Naive B cell (primary cell): ENCODE measurements at regions not wholly inside any gene's neighbourhood (a gene's known extent, or its start where the extent isn't known, plus 50 kb on each side); places are given as distances from the start of the nearest gene placed in this dataset.

ENCODE experiments used
- ATAC-seq, 2 donors: fragments of 150-1000 bp; cut with Tn5 transposase; 2 replicates each; pipeline ENCODE4 v1.10.0; 2021; ENCODE audit warnings: low read depth in 2 of 2, mild to moderate bottlenecking in 2 of 2, moderate library complexity in 2 of 2
- DNase-seq: peaks from one replicate; pipeline ENCODE4 v3.0.0; 2022
- H3K27ac Mint-ChIP-seq, 6 donors: one replicate each; pipeline ENCODE4 v1.8.0; 2020 to 2022; ENCODE audit warnings: mild to moderate bottlenecking in 6 of 6, mixed read lengths in 6 of 6, moderate library complexity in 5 of 6, inconsistent platforms in 2 of 6
- H3K27me3 Mint-ChIP-seq, 3 donors: one replicate each; pipeline ENCODE4 v1.8.0; 2021 to 2022; ENCODE audit warnings: mixed read lengths in 3 of 3, mild to moderate bottlenecking in 1 of 3
- H3K36me3 Mint-ChIP-seq, 2 donors: one replicate each; pipeline ENCODE4 v1.8.0; 2020 to 2022; ENCODE audit warnings: mixed read lengths in 2 of 2, inconsistent platforms in 1 of 2, mild to moderate bottlenecking in 1 of 2
- H3K4me1 Mint-ChIP-seq, 3 donors: one replicate each; pipeline ENCODE4 v1.8.0; 2020 to 2022; ENCODE audit warnings: mixed read lengths in 3 of 3, inconsistent platforms in 1 of 3, mild to moderate bottlenecking in 1 of 3, moderate library complexity in 1 of 3
- H3K4me3 Mint-ChIP-seq, 8 donors: one replicate each; pipeline ENCODE4 v1.8.0; 2020 to 2022; ENCODE audit warnings: mild to moderate bottlenecking in 8 of 8, mixed read lengths in 8 of 8, moderate library complexity in 8 of 8, inconsistent platforms in 2 of 8
- H3K9me3 Mint-ChIP-seq, 7 donors: one replicate each; pipeline ENCODE4 v1.8.0; 2020 to 2022; ENCODE audit warnings: mixed read lengths in 7 of 7, mild to moderate bottlenecking in 5 of 7, inconsistent platforms in 2 of 7, moderate library complexity in 1 of 7

- Mint-ChIP-seq H3K9me3 (peaks cover 0 to 8% (median 2%) of the 10 kb centered on the region in 7 donors), H3K36me3 (no peaks in the 10 kb centered on the region)
- no peak for ATAC-seq
Measured at GRCh38 chr6:98530732-98531131, 303.6 kb upstream of the POU3F2 start.

GRCh38 chr6:98532004-98532403 is 302.4 kb upstream of the POU3F2 start:
- ATAC-seq (no peak), DNase-seq (no peak)
- Mint-ChIP-seq H3K36me3 (no peaks in the 10 kb centered on the region), H3K4me3 (no peak overlapping the region), H3K27me3 (no peaks in the 10 kb centered on the region), H3K4me1 (no peaks in the 10 kb centered on the region), H3K9me3 (peaks cover 0 to 8% (median 2%) of the 10 kb centered on the region in 7 donors), H3K27ac (peak overlapping the region in 1 of 6 donors; percentile 46)

More at GRCh38 chr6:98530732-98531131, 303.6 kb upstream of the POU3F2 start:
- DNase-seq = no peak
- no peak overlapping the region for H3K4me3 Mint-ChIP-seq
- H3K4me1 Mint-ChIP-seq = no peaks in the 10 kb centered on the region
- H3K27me3 Mint-ChIP-seq = no peaks in the 10 kb centered on the region
- no peak overlapping the region for H3K27ac Mint-ChIP-seq

GRCh38 chr6:98539741-98540140 is 294.6 kb upstream of the POU3F2 start:
- DNase-seq (no peak), ATAC-seq (no peak)
- no peak overlapping the region for H3K27ac Mint-ChIP-seq
- no peaks in the 10 kb centered on the region for H3K36me3 Mint-ChIP-seq
- peaks cover 0 to 5% (median 0%) of the 10 kb centered on the region in 3 donors for H3K27me3 Mint-ChIP-seq
- H3K4me3 Mint-ChIP-seq = no peak overlapping the region
- no peaks in the 10 kb centered on the region for H3K4me1 Mint-ChIP-seq
- peaks cover 0 to 4% (median 0%) of the 10 kb centered on the region in 7 donors for H3K9me3 Mint-ChIP-seq

GRCh38 chr6:98546376-98546775 is 288.0 kb upstream of the POU3F2 start:
- DNase-seq (no peak), ATAC-seq (no peak)
- Mint-ChIP-seq H3K27me3 (peaks cover 0 to 5% (median 0%) of the 10 kb centered on the region in 3 donors), H3K4me1 (no peaks in the 10 kb centered on the region), H3K36me3 (no peaks in the 10 kb centered on the region), H3K9me3 (peaks cover 0 to 6% (median 0%) of the 10 kb centered on the region in 7 donors), H3K4me3 (no peak overlapping the region), H3K27ac (no peak overlapping the region)

- no peak for ATAC-seq
- no peak overlapping the region for H3K4me3 Mint-ChIP-seq
- peaks cover 0 to 5% (median 0%) of the 10 kb centered on the region in 3 donors for H3K27me3 Mint-ChIP-seq
- peaks cover 0 to 6% (median 0%) of the 10 kb centered on the region in 7 donors for H3K9me3 Mint-ChIP-seq
- H3K27ac Mint-ChIP-seq = no peak overlapping the region
- no peaks in the 10 kb centered on the region for H3K36me3 Mint-ChIP-seq
- DNase-seq = no peak
- no peaks in the 10 kb centered on the region for H3K4me1 Mint-ChIP-seq
Measured at GRCh38 chr6:98547151-98547550, 287.2 kb upstream of the POU3F2 start.

- no peak for DNase-seq
- Mint-ChIP-seq H3K27ac (no peak overlapping the region), H3K27me3 (peaks cover 0 to 5% (median 0%) of the 10 kb centered on the region in 3 donors), H3K9me3 (peaks cover 0 to 6% (median 0%) of the 10 kb centered on the region in 7 donors), H3K36me3 (no peaks in the 10 kb centered on the region), H3K4me1 (no peaks in the 10 kb centered on the region), H3K4me3 (no peak overlapping the region)
- ATAC-seq = no peak
Measured at GRCh38 chr6:98547634-98548033, 286.7 kb upstream of the POU3F2 start.

- no peak for DNase-seq
- Mint-ChIP-seq H3K4me1 (no peaks in the 10 kb centered on the region), H3K27me3 (peaks cover 0 to 5% (median 0%) of the 10 kb centered on the region in 3 donors), H3K27ac (no peak overlapping the region), H3K9me3 (peaks cover 0 to 6% (median 0%) of the 10 kb centered on the region in 7 donors), H3K4me3 (no peak overlapping the region), H3K36me3 (no peaks in the 10 kb centered on the region)
- ATAC-seq = no peak
Measured at GRCh38 chr6:98548301-98548700, 286.1 kb upstream of the POU3F2 start.

GRCh38 chr6:98560418-98560817 is 274.0 kb upstream of the POU3F2 start:
- H3K4me3 Mint-ChIP-seq = no peak overlapping the region
- no peaks in the 10 kb centered on the region for H3K36me3 Mint-ChIP-seq
- peaks cover 0 to 6% (median 0%) of the 10 kb centered on the region in 7 donors for H3K9me3 Mint-ChIP-seq
- H3K4me1 Mint-ChIP-seq = no peaks in the 10 kb centered on the region
- H3K27ac Mint-ChIP-seq = no peak overlapping the region
- H3K27me3 Mint-ChIP-seq = no peaks in the 10 kb centered on the region
- ATAC-seq (no peak), DNase-seq (no peak)

GRCh38 chr6:98560841-98561240 is 273.5 kb upstream of the POU3F2 start:
- DNase-seq (no peak), ATAC-seq (no peak)
- H3K4me3 Mint-ChIP-seq = no peak overlapping the region
- no peaks in the 10 kb centered on the region for H3K4me1 Mint-ChIP-seq
- H3K36me3 Mint-ChIP-seq = no peaks in the 10 kb centered on the region
- H3K27me3 Mint-ChIP-seq = no peaks in the 10 kb centered on the region
- H3K27ac Mint-ChIP-seq = no peak overlapping the region
- peaks cover 0 to 6% (median 0%) of the 10 kb centered on the region in 7 donors for H3K9me3 Mint-ChIP-seq

GRCh38 chr6:98566126-98566525 is 268.2 kb upstream of the POU3F2 start:
- Mint-ChIP-seq H3K27me3 (no peaks in the 10 kb centered on the region), H3K36me3 (no peaks in the 10 kb centered on the region), H3K4me1 (no peaks in the 10 kb centered on the region), H3K9me3 (peaks cover 0 to 4% (median 0%) of the 10 kb centered on the region in 7 donors), H3K4me3 (no peak overlapping the region), H3K27ac (no peak overlapping the region)
- ATAC-seq (no peak), DNase-seq (no peak)

GRCh38 chr6:98572579-98572978 is 261.8 kb upstream of the POU3F2 start:
- H3K27me3 Mint-ChIP-seq = no peaks in the 10 kb centered on the region
- no peak overlapping the region for H3K27ac Mint-ChIP-seq
- DNase-seq (no peak), ATAC-seq (no peak)
- no peaks in the 10 kb centered on the region for H3K36me3 Mint-ChIP-seq
- no peak overlapping the region for H3K4me3 Mint-ChIP-seq
- H3K9me3 Mint-ChIP-seq = peaks cover 0 to 1% (median 0%) of the 10 kb centered on the region in 7 donors
- no peaks in the 10 kb centered on the region for H3K4me1 Mint-ChIP-seq

GRCh38 chr6:98574984-98575383 is 259.4 kb upstream of the POU3F2 start:
- no peak for DNase-seq
- Mint-ChIP-seq H3K36me3 (no peaks in the 10 kb centered on the region), H3K9me3 (peaks cover 0 to 4% (median 0%) of the 10 kb centered on the region in 7 donors), H3K27ac (no peak overlapping the region), H3K4me3 (no peak overlapping the region), H3K4me1 (no peaks in the 10 kb centered on the region), H3K27me3 (no peaks in the 10 kb centered on the region)
- ATAC-seq = no peak

GRCh38 chr6:98576791-98577190 is 257.6 kb upstream of the POU3F2 start:
- H3K27ac Mint-ChIP-seq = no peak overlapping the region
- H3K4me3 Mint-ChIP-seq = no peak overlapping the region

GRCh38 chr6:98578016-98578415 is 256.4 kb upstream of the POU3F2 start:
- peaks cover 0 to 6% (median 0%) of the 10 kb centered on the region in 3 donors for H3K27me3 Mint-ChIP-seq
- no peak for ATAC-seq
- no peak for DNase-seq
- H3K4me1 Mint-ChIP-seq = no peaks in the 10 kb centered on the region
- no peak overlapping the region for H3K4me3 Mint-ChIP-seq
- H3K9me3 Mint-ChIP-seq = peaks cover 0 to 4% (median 0%) of the 10 kb centered on the region in 7 donors
- H3K27ac Mint-ChIP-seq = no peak overlapping the region
- no peaks in the 10 kb centered on the region for H3K36me3 Mint-ChIP-seq

More at GRCh38 chr6:98576791-98577190, 257.6 kb upstream of the POU3F2 start:
- Mint-ChIP-seq H3K9me3 (peaks cover 0 to 4% (median 0%) of the 10 kb centered on the region in 7 donors), H3K4me1 (no peaks in the 10 kb centered on the region), H3K36me3 (no peaks in the 10 kb centered on the region), H3K27me3 (peaks cover 0 to 6% (median 0%) of the 10 kb centered on the region in 3 donors)
- ATAC-seq (no peak), DNase-seq (no peak)

- peaks cover 0 to 4% (median 0%) of the 10 kb centered on the region in 7 donors for H3K9me3 Mint-ChIP-seq
- DNase-seq = no peak
- ATAC-seq = no peak
- H3K36me3 Mint-ChIP-seq = no peaks in the 10 kb centered on the region
- no peaks in the 10 kb centered on the region for H3K4me1 Mint-ChIP-seq
- no peak overlapping the region for H3K27ac Mint-ChIP-seq
- H3K4me3 Mint-ChIP-seq = no peak overlapping the region
- peaks cover 0 to 6% (median 0%) of the 10 kb centered on the region in 3 donors for H3K27me3 Mint-ChIP-seq
Measured at GRCh38 chr6:98579079-98579478, 255.3 kb upstream of the POU3F2 start.
